HCT116 (cell line): ENCODE measurements at regions not wholly inside any gene's neighbourhood (a gene's known extent, or its start where the extent isn't known, plus 50 kb on each side); places are given as distances from the start of the nearest gene placed in this dataset.
A peak's percentile ranks its signal among the peaks of the same experiment; 100 is the strongest.

Source experiments
- CBX3 ChIP-seq: IDR thresholded peaks from 2 replicates; pipeline ENCODE4 v1.6.1; 2012; ENCODE audit warnings: low read depth
- EGR1 ChIP-seq: IDR thresholded peaks from 2 replicates; pipeline ENCODE4 v1.6.1; 2012; ENCODE audit warnings: low read depth
- ELF1 ChIP-seq: IDR thresholded peaks from 2 replicates; pipeline ENCODE4 v1.6.1; 2012; ENCODE audit warnings: low read depth, borderline replicate concordance
- EZH2 ChIP-seq: fragments of 200-600 bp; sonication (generic); IDR thresholded peaks from 2 replicates; pipeline ENCODE4 v1.6.1; 2017; ENCODE audit warnings: antibody characterized with exemption, mixed run types
- POLR2A ChIP-seq: IDR thresholded peaks from 2 replicates; pipeline ENCODE4 v1.7.0; 2011; ENCODE audit warnings: borderline replicate concordance; ENCODE audit not compliant: insufficient read depth, insufficient read length; ENCODE audit errors: extremely low read depth
- POLR2AphosphoS5 ChIP-seq: IDR thresholded peaks from 2 replicates; pipeline ENCODE4 v1.6.1; 2011; ENCODE audit warnings: mild to moderate bottlenecking, low read depth, low read length, moderate library complexity
- RAD21 ChIP-seq: IDR thresholded peaks from 2 replicates; pipeline ENCODE4 v1.6.1; 2012; ENCODE audit warnings: low read depth, mild to moderate bottlenecking
- REST ChIP-seq: IDR thresholded peaks from 2 replicates; pipeline ENCODE4 v1.6.1; 2012; ENCODE audit warnings: low read depth
- SIN3A ChIP-seq: IDR thresholded peaks from 2 replicates; pipeline ENCODE4 v1.6.1; 2012; ENCODE audit warnings: low read depth
- SP1 ChIP-seq: IDR thresholded peaks from 2 replicates; pipeline ENCODE4 v1.6.1; 2012; ENCODE audit warnings: low read depth
- TCF7L2 ChIP-seq: IDR thresholded peaks from 2 replicates; pipeline ENCODE4 v1.7.0; 2011; ENCODE audit warnings: borderline replicate concordance, inconsistent platforms; ENCODE audit not compliant: insufficient read depth, insufficient read length; ENCODE audit errors: extremely low read depth
- YY1 ChIP-seq: IDR thresholded peaks from 2 replicates; pipeline ENCODE4 v1.6.1; 2011; ENCODE audit warnings: low read length, low read depth, moderate library complexity, mild to moderate bottlenecking; ENCODE audit not compliant: insufficient replicate concordance; ENCODE audit errors: extremely low read depth
- TF ChIP-seq, protein P1 (sequence below), 3 experiments: fragments of 200-600 bp in 1 of 3; sonication (generic) in 1 of 3; IDR thresholded peaks in 2 of 3; conservative IDR thresholded peaks in 1 of 3; 2 replicates each; pipeline ENCODE4 v1.5.1; 2012 to 2017; ENCODE audit warnings: low read depth in 2 of 3, low read length in 2 of 3, antibody characterized with exemption in 1 of 3, borderline replicate concordance in 1 of 3, control low read depth in 1 of 3, mild to moderate bottlenecking in 1 of 3, mixed read lengths in 1 of 3, mixed run types in 1 of 3, moderate library complexity in 1 of 3; ENCODE audit not compliant: insufficient read depth in 1 of 3
- TF ChIP-seq, protein P2 (sequence below): IDR thresholded peaks from 2 replicates; pipeline ENCODE4 v1.6.1; 2011; ENCODE audit warnings: mild to moderate bottlenecking, low read length, moderate library complexity; ENCODE audit not compliant: insufficient replicate concordance; ENCODE audit errors: extremely low read depth

DNA sequence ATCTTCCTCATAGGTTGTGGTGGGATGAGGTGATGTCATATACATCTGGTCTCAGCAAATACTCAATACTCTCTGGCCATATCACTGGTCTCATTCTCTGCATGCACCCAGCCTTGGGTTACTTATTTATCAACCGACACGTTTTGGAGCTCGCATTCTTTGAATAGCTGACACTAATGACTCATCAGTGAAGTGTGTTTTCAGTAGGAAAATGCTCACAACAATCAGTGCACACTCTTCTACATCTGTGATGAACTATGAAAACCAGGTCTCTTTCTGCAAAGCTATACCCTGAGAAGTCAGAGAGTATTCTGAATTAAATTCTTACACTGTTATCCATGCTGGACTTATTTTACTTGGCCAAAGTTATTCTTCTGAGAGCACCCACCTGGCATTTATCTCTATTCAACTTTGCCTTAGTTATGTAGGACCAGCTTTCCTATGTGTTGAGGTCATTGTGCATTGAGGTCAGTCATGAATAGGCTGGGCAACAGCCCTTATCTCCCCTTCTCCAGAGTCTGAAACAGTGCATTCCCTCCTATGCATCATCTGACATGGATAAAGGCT, 58.7 kb upstream of the DHX15 start:
- TF ChIP-seq TCF7L2 (no peak), YY1 (no peak), POLR2A (no peak), RAD21 (no peak), EZH2 (no peak), POLR2AphosphoS5 (no peak), SIN3A (0 out of 2 replicates have a peak, but pooled peaks have one; percentile 24), ELF1 (no peak), SP1 (0 out of 2 replicates have a peak, but pooled peaks have one; percentile 11), CBX3 (no peak), EGR1 (no peak), REST (no peak)
- TF ChIP-seq, protein P1, sequence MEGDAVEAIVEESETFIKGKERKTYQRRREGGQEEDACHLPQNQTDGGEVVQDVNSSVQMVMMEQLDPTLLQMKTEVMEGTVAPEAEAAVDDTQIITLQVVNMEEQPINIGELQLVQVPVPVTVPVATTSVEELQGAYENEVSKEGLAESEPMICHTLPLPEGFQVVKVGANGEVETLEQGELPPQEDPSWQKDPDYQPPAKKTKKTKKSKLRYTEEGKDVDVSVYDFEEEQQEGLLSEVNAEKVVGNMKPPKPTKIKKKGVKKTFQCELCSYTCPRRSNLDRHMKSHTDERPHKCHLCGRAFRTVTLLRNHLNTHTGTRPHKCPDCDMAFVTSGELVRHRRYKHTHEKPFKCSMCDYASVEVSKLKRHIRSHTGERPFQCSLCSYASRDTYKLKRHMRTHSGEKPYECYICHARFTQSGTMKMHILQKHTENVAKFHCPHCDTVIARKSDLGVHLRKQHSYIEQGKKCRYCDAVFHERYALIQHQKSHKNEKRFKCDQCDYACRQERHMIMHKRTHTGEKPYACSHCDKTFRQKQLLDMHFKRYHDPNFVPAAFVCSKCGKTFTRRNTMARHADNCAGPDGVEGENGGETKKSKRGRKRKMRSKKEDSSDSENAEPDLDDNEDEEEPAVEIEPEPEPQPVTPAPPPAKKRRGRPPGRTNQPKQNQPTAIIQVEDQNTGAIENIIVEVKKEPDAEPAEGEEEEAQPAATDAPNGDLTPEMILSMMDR (IDR thresholded peaks at IDR 0.05 in 2 of 3, conservative IDR thresholded peaks at IDR 0.05 in 1 of 3; ENCODE audit: borderline replicate concordance in 1 of 3, insufficient read depth in 1 of 3, low read depth in 2 of 3, low read length in 2 of 3), result no peak
- TF ChIP-seq, protein P2, sequence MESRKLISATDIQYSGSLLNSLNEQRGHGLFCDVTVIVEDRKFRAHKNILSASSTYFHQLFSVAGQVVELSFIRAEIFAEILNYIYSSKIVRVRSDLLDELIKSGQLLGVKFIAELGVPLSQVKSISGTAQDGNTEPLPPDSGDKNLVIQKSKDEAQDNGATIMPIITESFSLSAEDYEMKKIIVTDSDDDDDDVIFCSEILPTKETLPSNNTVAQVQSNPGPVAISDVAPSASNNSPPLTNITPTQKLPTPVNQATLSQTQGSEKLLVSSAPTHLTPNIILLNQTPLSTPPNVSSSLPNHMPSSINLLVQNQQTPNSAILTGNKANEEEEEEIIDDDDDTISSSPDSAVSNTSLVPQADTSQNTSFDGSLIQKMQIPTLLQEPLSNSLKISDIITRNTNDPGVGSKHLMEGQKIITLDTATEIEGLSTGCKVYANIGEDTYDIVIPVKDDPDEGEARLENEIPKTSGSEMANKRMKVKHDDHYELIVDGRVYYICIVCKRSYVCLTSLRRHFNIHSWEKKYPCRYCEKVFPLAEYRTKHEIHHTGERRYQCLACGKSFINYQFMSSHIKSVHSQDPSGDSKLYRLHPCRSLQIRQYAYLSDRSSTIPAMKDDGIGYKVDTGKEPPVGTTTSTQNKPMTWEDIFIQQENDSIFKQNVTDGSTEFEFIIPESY, result no peak
